K562 (cell line): ENCODE measurements at regions not wholly inside any gene's neighbourhood (a gene's known extent, or its start where the extent isn't known, plus 50 kb on each side); places are given as distances from the start of the nearest gene placed in this dataset.

Source experiments
- ATAC-seq: fragments of 200-7000 bp; cut with Tn5 transposase; 3 replicates; pipeline ENCODE4 v1.9.1; 2020; ENCODE audit warnings: moderate library complexity
- BruUV-seq: library from RNA; stranded (reverse); fragments of 400-500 nt; replicated peaks from 2 replicates; lab custom pipeline; 2021; lab: Mats Ljungman, UMichigan
- CTCF ChIA-PET: fragments of 300-600 bp; formaldehyde crosslinking; extraction: SDS; loops from one replicate; lab custom pipeline; 2021; ENCODE audit warnings: low intra/inter-chr PET ratio; lab: Yijun Ruan, JAX
- POLR2A ChIA-PET: fragments of 300-600, 350-650 bp; sonication (Branson Sonifier 250); formaldehyde crosslinking; extraction: SDS; loops from one replicate; lab custom pipeline; 2021; ENCODE audit warnings: antibody characterized with exemption, inconsistent platforms; lab: Yijun Ruan, JAX
- DNase-seq, 4 experiments: peaks; one replicate each; pipeline versions ENCODE4 v3.0.0 to v3.0.0-alpha.2; 2011 to 2018; ENCODE audit warnings: low spot score in 3 of 4, mixed read lengths in 3 of 4; ENCODE audit errors: extremely low read depth in 1 of 4
- FAIRE-seq: peaks from 2 replicates; lab custom pipeline; 2011; peaks lifted over from hg19 to GRCh38; lab: Jason Lieb, UNC
- H2AFZ ChIP-seq: 2 replicates; pipeline ENCODE4 v1.6.0; 2011; ENCODE audit warnings: low read depth, low read length, control low read depth, inconsistent platforms
- H3K27ac ChIP-seq: fragments of 200-600 bp; 3 replicates; pipeline ENCODE4 v1.8.0; 2011; ENCODE audit warnings: low read depth, mild to moderate bottlenecking, control low read depth, inconsistent platforms, low read length, moderate library complexity, mixed read lengths; ENCODE audit errors: extremely low read depth
- H3K27me3 ChIP-seq, 2 experiments: fragments of 300-600 bp in 1 of 2; 2 replicates in 1 of 2; 3 replicates in 1 of 2; pipeline versions ENCODE4 v1.6.0 to v1.8.0; 2011; ENCODE audit warnings: inconsistent platforms in 2 of 2, low read length in 2 of 2, mild to moderate bottlenecking in 1 of 2, mixed read lengths in 1 of 2, moderate library complexity in 1 of 2; ENCODE audit not compliant: control insufficient read depth in 2 of 2, insufficient read depth in 2 of 2
- H3K36me3 ChIP-seq: fragments of 300-600 bp; 3 replicates; pipeline ENCODE4 v1.8.0; 2011; ENCODE audit warnings: mild to moderate bottlenecking, low read length, inconsistent platforms; ENCODE audit not compliant: control insufficient read depth, insufficient read depth
- H3K4me1 ChIP-seq, 2 experiments: fragments of 200-600 bp in 1 of 2; replicated peaks in 1 of 2; 2 replicates in 1 of 2; 3 replicates in 1 of 2; pipeline versions ENCODE4 v1.5.1 to v1.8.0; 2011; ENCODE audit warnings: inconsistent platforms in 2 of 2, low read length in 2 of 2, mild to moderate bottlenecking in 1 of 2, mixed read lengths in 1 of 2, moderate library complexity in 1 of 2; ENCODE audit not compliant: control insufficient read depth in 2 of 2, insufficient read depth in 2 of 2
- H3K4me2 ChIP-seq: 2 replicates; pipeline ENCODE4 v1.6.1; 2011; ENCODE audit warnings: low read length, control low read depth, inconsistent platforms, mixed read lengths; ENCODE audit not compliant: insufficient read depth
- H3K4me3 ChIP-seq: fragments of 200-600 bp; sonication (generic), shearing (Covaris generic); 2 replicates; pipeline ENCODE4 v1.5.1; 2016; ENCODE audit warnings: control low read depth, inconsistent platforms
- H3K79me2 ChIP-seq: fragments of 200-600 bp; 3 replicates; pipeline ENCODE4 v1.8.0; 2011; ENCODE audit warnings: low read length, inconsistent platforms; ENCODE audit not compliant: control insufficient read depth, insufficient read depth
- H3K9ac ChIP-seq, 2 experiments: 2 replicates each; pipeline versions ENCODE4 v1.6.0 to v1.6.1; 2011; ENCODE audit warnings: low read depth in 2 of 2, low read length in 2 of 2, control low read depth in 1 of 2, inconsistent platforms in 1 of 2, mild to moderate bottlenecking in 1 of 2, mixed read lengths in 1 of 2; ENCODE audit not compliant: insufficient read depth in 1 of 2
- H3K9me1 ChIP-seq: one replicate; pipeline ENCODE4 v1.6.0; 2011; ENCODE audit warnings: inconsistent platforms, mild to moderate bottlenecking, low read length, moderate library complexity; ENCODE audit not compliant: control insufficient read depth, insufficient read depth
- H3K9me3 ChIP-seq: replicated peaks from 2 replicates; pipeline ENCODE4 v1.5.1; 2011; ENCODE audit warnings: low read depth, low read length, inconsistent platforms; ENCODE audit not compliant: control insufficient read depth, insufficient read depth
- H4K20me1 ChIP-seq: replicated peaks from 2 replicates; pipeline ENCODE4 v1.6.1; 2011; ENCODE audit warnings: low read length, inconsistent platforms, mixed read lengths; ENCODE audit not compliant: control insufficient read depth, insufficient read depth
- CTCF ChIP-seq, 3 experiments: IDR thresholded peaks in 2 of 3; conservative IDR thresholded peaks in 1 of 3; 2 replicates each; pipeline ENCODE4 v1.5.1; 2011 to 2012; ENCODE audit warnings: low read length in 3 of 3, mild to moderate bottlenecking in 3 of 3, control low read depth in 2 of 3, improper control_type of control experiment in 1 of 3, inconsistent platforms in 1 of 3, low read depth in 1 of 3, mixed read lengths in 1 of 3, moderate library complexity in 1 of 3; ENCODE audit not compliant: insufficient read depth in 2 of 3
- DEAF1 ChIP-seq: fragments of 450-650 bp; formaldehyde crosslinking; IDR thresholded peaks from 2 replicates; pipeline ENCODE4 v1.4.0; 2020; ENCODE audit warnings: mild to moderate bottlenecking, moderate library complexity
- E2F6 ChIP-seq, 2 experiments: IDR thresholded peaks; 2 replicates each; pipeline ENCODE4 v1.6.1; 2011; ENCODE audit warnings: borderline replicate concordance in 1 of 2, control low read depth in 1 of 2, low read depth in 1 of 2, low read length in 1 of 2, mild to moderate bottlenecking in 1 of 2, mixed read lengths in 1 of 2, moderate library complexity in 1 of 2; ENCODE audit not compliant: insufficient read depth in 1 of 2, insufficient read length in 1 of 2, poor library complexity in 1 of 2, severe bottlenecking in 1 of 2; ENCODE audit errors: extremely low read depth in 1 of 2
- HBP1 ChIP-seq: fragments of 450-650 bp; formaldehyde crosslinking; IDR thresholded peaks from 2 replicates; pipeline ENCODE4 v1.4.0; 2022; ENCODE audit warnings: missing genetic modification characterization
- MAFF ChIP-seq: IDR thresholded peaks from 2 replicates; pipeline ENCODE4 v1.6.1; 2012; ENCODE audit warnings: low read length, improper control_type of control experiment
- MAX ChIP-seq: sonication (generic); formaldehyde crosslinking; IDR thresholded peaks from 2 replicates; pipeline ENCODE4 v1.9.0; 2022; ENCODE audit warnings: mild to moderate bottlenecking, missing genetic modification reagents
- NCOA2 ChIP-seq, 2 experiments: fragments of 450-650 bp; IDR thresholded peaks; 2 replicates each; pipeline ENCODE4 v1.6.1; 2018; ENCODE audit warnings: mild to moderate bottlenecking in 2 of 2, moderate library complexity in 1 of 2; ENCODE audit not compliant: partially characterized antibody in 2 of 2
- PHF8 ChIP-seq: fragments of 200-600 bp; sonication (generic); IDR thresholded peaks from 2 replicates; pipeline ENCODE4 v1.6.1; 2012; ENCODE audit warnings: mixed run types, mild to moderate bottlenecking, inconsistent platforms, low read length, moderate library complexity, borderline replicate concordance
- SMAD4 ChIP-seq: fragments of 250-450 bp; sonication (Bioruptor Pico); conservative IDR thresholded peaks from 2 replicates; pipeline ENCODE4 v1.8.0; 2021; ENCODE audit warnings: inconsistent platforms, mild to moderate bottlenecking, moderate library complexity
- ZC3H4 ChIP-seq: sonication (generic); formaldehyde crosslinking; IDR thresholded peaks from 2 replicates; pipeline ENCODE4 v1.9.0; 2021; ENCODE audit warnings: missing genetic modification reagents, borderline replicate concordance
- ZNF165 ChIP-seq: fragments of 250-450 bp; sonication (Bioruptor Pico); IDR thresholded peaks from 2 replicates; pipeline ENCODE4 v1.4.0; 2020; ENCODE audit warnings: borderline replicate concordance
- ZNF212 ChIP-seq: fragments of 450-650 bp; formaldehyde crosslinking; IDR thresholded peaks from 2 replicates; pipeline ENCODE4 v1.4.0; 2020; ENCODE audit warnings: mild to moderate bottlenecking
- ZNF316 ChIP-seq: fragments of 450-650 bp; IDR thresholded peaks from 2 replicates; pipeline ENCODE4 v1.6.1; 2016
- ZNF639 ChIP-seq, 2 experiments: fragments of 200-800 bp in 1 of 2; sonication (Bioruptor generic) in 1 of 2; sonication (generic) in 1 of 2; formaldehyde crosslinking in 1 of 2; IDR thresholded peaks in 1 of 2; conservative IDR thresholded peaks in 1 of 2; 2 replicates each; pipeline versions ENCODE4 v1.5.0 to v1.6.1; 2016 to 2020; ENCODE audit warnings: missing compliant biosample characterization in 1 of 2, missing genetic modification characterization in 1 of 2, missing genetic modification reagents in 1 of 2
- in situ Hi-C: fragments of 300-500 bp; cut with MboI; formaldehyde crosslinking; loops from 4 replicates; pipeline ENCODE4 v1.15.0; 2018; ENCODE audit warnings: inconsistent platforms, mixed read lengths
- intact Hi-C: fragments of 100-400 bp; cut with micrococcal nuclease; formaldehyde crosslinking; loops from 2 replicates; pipeline ENCODE4 v1.14.2; 2022

GRCh38 chr3:30980993-30981392, 86.5 kb upstream of the GADL1 start:
- Histone ChIP-seq H4K20me1 (no peaks in the 10 kb centered on the region), H2AFZ (no peak overlapping the region), H3K4me3 (no peak overlapping the region), H3K4me1 (no peaks in the 10 kb centered on the region), H3K9me1 (no peaks in the 10 kb centered on the region), H3K4me2 (no peak overlapping the region), H3K9ac (no peak overlapping the region), H3K36me3 (no peaks in the 10 kb centered on the region), H3K9me3 (peaks cover 3% of the 10 kb centered on the region; the same call in 1 of the 2 replicates), H3K79me2 (no peaks in the 10 kb centered on the region), H3K27me3 (no peaks in the 10 kb centered on the region), H3K27ac (no peak overlapping the region)
- CTCF ChIA-PET: no interaction called here
- DNase-seq (no peak), ATAC-seq (no peak), FAIRE-seq (no peak)
- intact Hi-C loops: no loop called here
- BruUV-seq: no TSS peak
- POLR2A ChIA-PET: no interaction called here
- in situ Hi-C loops: no loop called here
- TF ChIP-seq ZNF165 (CRISPR knock-in tag) (no peak), ZNF316 (peak; percentile 54; the same call in 1 of the 2 replicates), ZNF639 (CRISPR knock-in tag; conservative IDR thresholded peaks at IDR 0.05 in 1 of 2, IDR thresholded peaks at IDR 0.05 in 1 of 2) (no peak), MAX (CRISPR knock-in tag) (no peak), NCOA2 (IDR thresholded peaks at IDR 0.05; ENCODE audit: partially characterized antibody in 2 of 2) (no peak), E2F6 (IDR thresholded peaks at IDR 0.05; ENCODE audit: borderline replicate concordance in 1 of 2, extremely low read depth in 1 of 2, insufficient read depth in 1 of 2, insufficient read length in 1 of 2, low read depth in 1 of 2, low read length in 1 of 2, poor library complexity in 1 of 2, severe bottlenecking in 1 of 2) (no peak), SMAD4 (CRISPR knock-in tag) (no peak), ZNF212 (CRISPR knock-in tag) (no peak), PHF8 (no peak), ZC3H4 (CRISPR knock-in tag) (no peak), DEAF1 (CRISPR knock-in tag) (no peak), CTCF (IDR thresholded peaks at IDR 0.05 in 2 of 3, conservative IDR thresholded peaks at IDR 0.05 in 1 of 3; ENCODE audit: insufficient read depth in 2 of 3, low read depth in 1 of 3, low read length in 3 of 3) (no peak), MAFF (peak; percentile 9; the same call in 1 of the 2 replicates), HBP1 (CRISPR knock-in tag) (no peak)
